ENCODE measurements at regions not wholly inside any gene's neighbourhood (a gene's known extent, or its start where the extent isn't known, plus 50 kb on each side); places are given as distances from the start of the nearest gene placed in this dataset.

GRCh38 chr4:177841258-177841657 lies 399.0 kb upstream of the AGA start:
- no peak overlapping the region for H3K4me3 ChIP-seq (ENCODE audit: low read depth, low read length)
- no peak for DNase-seq (ENCODE audit: low read depth)
- TF ChIP-seq, protein P1, sequence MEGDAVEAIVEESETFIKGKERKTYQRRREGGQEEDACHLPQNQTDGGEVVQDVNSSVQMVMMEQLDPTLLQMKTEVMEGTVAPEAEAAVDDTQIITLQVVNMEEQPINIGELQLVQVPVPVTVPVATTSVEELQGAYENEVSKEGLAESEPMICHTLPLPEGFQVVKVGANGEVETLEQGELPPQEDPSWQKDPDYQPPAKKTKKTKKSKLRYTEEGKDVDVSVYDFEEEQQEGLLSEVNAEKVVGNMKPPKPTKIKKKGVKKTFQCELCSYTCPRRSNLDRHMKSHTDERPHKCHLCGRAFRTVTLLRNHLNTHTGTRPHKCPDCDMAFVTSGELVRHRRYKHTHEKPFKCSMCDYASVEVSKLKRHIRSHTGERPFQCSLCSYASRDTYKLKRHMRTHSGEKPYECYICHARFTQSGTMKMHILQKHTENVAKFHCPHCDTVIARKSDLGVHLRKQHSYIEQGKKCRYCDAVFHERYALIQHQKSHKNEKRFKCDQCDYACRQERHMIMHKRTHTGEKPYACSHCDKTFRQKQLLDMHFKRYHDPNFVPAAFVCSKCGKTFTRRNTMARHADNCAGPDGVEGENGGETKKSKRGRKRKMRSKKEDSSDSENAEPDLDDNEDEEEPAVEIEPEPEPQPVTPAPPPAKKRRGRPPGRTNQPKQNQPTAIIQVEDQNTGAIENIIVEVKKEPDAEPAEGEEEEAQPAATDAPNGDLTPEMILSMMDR (conservative IDR thresholded peaks at IDR 0.05; ENCODE audit: low read depth, low read length) = no peak

- H3K4me3 ChIP-seq (ENCODE audit: low read depth, low read length) = no peak overlapping the region
- TF ChIP-seq, protein P1 (conservative IDR thresholded peaks at IDR 0.05; ENCODE audit: low read depth, low read length) = no peak
- DNase-seq (ENCODE audit: low read depth) = no peak
Observed at GRCh38 chr4:177853229-177853628, 411.0 kb upstream of the AGA start.

- DNase-seq (ENCODE audit: low read depth) = no peak
- TF ChIP-seq, protein P1 (conservative IDR thresholded peaks at IDR 0.05; ENCODE audit: low read depth, low read length) = no peak
- H3K4me3 ChIP-seq (ENCODE audit: low read depth, low read length) = no peak overlapping the region
Observed at GRCh38 chr4:177855507-177856197, 413.4 kb upstream of the AGA start.

- TF ChIP-seq, protein P1 (conservative IDR thresholded peaks at IDR 0.05; ENCODE audit: low read depth, low read length) = no peak
- DNase-seq (ENCODE audit: low read depth) = no peak
- no peak overlapping the region for H3K4me3 ChIP-seq (ENCODE audit: low read depth, low read length)
Observed at GRCh38 chr4:177860171-177860570, 417.9 kb upstream of the AGA start.

GRCh38 chr4:177861551-177862094 lies 419.4 kb upstream of the AGA start:
- DNase-seq (ENCODE audit: low read depth) = no peak
- H3K4me3 ChIP-seq (ENCODE audit: low read depth, low read length) = no peak overlapping the region
- TF ChIP-seq, protein P1 (conservative IDR thresholded peaks at IDR 0.05; ENCODE audit: low read depth, low read length) = no peak

DNA sequence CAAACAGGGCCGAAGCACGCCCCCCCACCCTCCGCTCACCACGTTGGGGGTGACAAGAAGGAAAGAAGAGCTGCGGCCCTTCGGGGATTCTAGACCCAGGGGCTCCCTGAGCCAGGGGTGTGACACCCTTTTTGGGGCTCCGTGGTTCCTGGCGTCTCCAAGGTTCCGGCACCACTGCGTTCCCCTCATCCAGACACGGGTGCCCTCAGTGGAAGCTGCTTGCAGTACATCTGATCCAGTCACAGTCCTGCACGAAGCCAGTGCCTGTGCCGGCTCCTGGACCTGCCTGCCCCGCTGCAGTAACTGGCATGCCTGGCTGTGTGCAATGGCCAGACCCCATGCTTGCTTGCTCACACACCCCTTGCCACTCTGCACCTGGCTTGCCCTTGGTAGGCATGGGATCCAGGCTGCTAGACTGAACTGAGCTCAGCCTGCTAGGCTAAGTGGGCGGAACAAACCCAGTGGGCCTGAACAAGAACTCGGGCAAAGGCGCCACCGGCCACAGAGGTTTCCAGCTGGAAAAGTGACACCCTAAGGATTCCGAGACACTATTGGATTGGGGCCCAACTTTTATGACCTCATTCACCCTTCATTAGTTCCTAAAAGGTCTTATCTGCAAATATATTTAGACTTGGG lies 420.4 kb upstream of the AGA start:
- TF ChIP-seq, protein P1 (conservative IDR thresholded peaks at IDR 0.05; ENCODE audit: low read depth, low read length) = no peak
- H3K4me3 ChIP-seq (ENCODE audit: low read depth, low read length) = no peak overlapping the region
- no peak for DNase-seq (ENCODE audit: low read depth)

Data from epithelial cell of proximal tubule (primary cell).